Medulla oblongata (tissue), 1 donor: ENCODE measurements at regions not wholly inside any gene's neighbourhood (a gene's known extent, or its start where the extent isn't known, plus 50 kb on each side); places are given as distances from the start of the nearest gene placed in this dataset.
"Not testable (repeated sequence)": the region's sequence is repeated elsewhere in the genome, so short reads cannot be mapped to it uniquely, and the experiment has no call there.

Experiments
- DNase-seq: peaks from one replicate; pipeline ENCODE4 v3.0.0-alpha.2; 2015; ENCODE audit errors: extremely low spot score

GRCh38 chr5:51559339-51559738 is 176.1 kb downstream of the ISL1 start:
- no peak for DNase-seq

DNA sequence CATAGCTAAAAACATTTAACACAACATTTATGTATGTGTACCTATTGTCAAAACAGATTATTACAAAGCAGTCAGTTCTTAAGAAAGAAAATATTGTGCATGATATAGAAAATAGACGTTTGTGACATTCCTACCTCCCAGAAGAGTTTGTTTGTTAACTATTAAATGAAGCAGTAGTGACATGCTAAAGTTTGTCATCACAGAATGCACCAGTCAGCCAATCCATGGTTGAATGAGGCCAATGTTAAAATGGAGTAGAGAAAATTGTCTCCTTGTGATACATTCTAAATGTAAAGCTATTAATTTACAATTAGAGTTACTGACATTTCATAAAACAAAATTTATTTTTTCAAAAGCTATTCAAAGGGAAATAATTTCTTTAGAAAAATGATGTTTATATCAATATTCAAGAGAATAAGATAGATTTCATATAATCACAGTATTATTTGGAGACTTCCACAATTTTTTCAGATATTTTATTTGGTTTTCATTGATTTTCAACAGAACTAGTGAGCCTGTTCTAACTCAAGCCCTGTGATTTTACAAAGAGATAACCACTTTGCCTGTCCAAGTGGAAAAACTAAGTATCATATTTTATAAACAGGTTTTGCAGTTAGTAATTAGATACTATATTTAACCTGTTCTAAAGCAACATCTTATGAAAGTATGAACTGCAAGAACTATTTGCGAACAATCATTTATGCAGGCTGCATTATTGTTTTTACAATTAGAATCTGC is 176.8 kb downstream of the ISL1 start:
- DNase-seq, result no peak

GRCh38 chr5:51566953-51567352 is 183.7 kb downstream of the ISL1 start:
- no peak for DNase-seq

DNA sequence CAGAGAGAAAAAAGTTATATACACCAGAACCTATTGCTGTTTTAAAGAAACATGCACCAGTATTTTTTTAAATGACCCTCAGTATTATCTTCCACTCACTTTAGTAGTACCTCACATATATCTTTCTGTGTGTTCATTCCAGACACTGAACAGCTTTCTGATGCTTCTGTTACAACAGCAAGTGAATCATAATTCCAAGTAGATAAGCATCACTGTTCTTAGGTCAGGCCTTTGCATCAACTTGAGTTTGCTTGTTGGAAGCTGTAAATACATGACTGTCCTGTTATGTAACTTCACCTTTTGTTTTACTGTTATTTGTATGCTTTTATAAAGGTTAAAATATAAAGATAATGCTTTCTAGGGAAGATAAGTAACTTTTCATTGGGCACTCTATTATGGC is 184.4 kb downstream of the ISL1 start:
- no peak for DNase-seq

DNA sequence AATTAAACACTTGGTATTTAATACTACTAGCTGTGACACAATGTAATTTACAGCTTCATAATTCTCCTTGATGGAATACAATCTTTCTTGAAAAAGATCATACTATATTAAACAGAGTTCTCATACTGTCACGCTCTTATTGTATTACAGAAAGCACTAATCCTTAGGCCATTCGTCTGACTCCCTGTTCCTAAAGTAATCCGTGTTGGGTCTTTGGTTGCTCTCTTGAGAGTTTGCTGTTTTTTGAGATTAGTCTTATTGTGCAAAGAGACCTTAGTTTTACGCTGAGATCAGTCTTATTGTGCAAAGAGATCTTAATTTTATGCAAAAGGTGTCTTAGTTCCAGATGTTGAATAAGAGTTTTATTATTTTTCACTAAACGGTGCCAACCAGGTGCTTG is 190.6 kb downstream of the ISL1 start:
- DNase-seq, result no peak

GRCh38 chr5:51582871-51583394 is 199.7 kb downstream of the ISL1 start:
- no peak for DNase-seq

DNA sequence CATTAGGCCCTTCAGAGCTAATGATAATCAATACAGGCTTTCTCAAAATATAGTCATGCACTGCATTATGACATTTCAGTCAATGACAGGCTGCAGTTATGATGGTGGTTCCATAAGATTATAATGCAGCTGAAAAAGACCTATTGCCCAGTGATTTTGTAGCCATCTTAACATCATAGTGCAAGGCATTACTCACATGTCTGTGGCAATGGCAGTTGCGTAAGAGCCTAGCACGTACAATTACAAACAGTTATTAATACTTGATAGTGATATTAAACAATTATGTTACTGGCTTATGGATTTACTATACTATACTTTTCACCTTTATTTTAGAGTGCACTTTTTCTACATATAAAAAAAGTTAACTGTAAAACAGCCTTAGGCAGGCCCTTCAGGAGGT is 214.8 kb downstream of the ISL1 start:
- DNase-seq, result no peak

GRCh38 chr5:51599587-51599986 is 216.3 kb downstream of the ISL1 start:
- no peak for DNase-seq

GRCh38 chr5:51604324-51604723 is 221.1 kb downstream of the ISL1 start:
- DNase-seq, result no peak

DNA sequence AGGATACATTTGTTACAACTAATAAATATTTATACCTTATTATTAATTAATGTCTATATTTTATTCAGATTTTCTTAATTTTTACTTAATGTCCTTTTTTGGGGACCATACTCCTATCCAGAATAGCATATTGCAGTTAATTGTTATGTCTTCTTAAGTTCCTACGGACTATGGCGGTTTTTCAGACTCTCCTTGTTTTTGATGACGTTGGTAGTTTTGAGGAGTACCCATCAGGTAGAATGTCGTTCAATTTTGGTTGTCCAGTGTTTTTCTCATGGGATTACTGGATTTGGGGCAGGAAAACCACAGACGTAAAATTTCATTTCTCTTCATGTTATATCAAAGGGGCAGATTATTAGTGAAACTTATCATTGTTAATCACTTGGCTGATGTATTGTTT is 223.7 kb downstream of the ISL1 start:
- DNase-seq, result no peak

- no peak for DNase-seq
Observed at GRCh38 chr5:51618234-51618633, 235.0 kb downstream of the ISL1 start.

- DNase-seq, result no peak
Observed at GRCh38 chr5:51621156-51621555, 237.9 kb downstream of the ISL1 start.

DNA sequence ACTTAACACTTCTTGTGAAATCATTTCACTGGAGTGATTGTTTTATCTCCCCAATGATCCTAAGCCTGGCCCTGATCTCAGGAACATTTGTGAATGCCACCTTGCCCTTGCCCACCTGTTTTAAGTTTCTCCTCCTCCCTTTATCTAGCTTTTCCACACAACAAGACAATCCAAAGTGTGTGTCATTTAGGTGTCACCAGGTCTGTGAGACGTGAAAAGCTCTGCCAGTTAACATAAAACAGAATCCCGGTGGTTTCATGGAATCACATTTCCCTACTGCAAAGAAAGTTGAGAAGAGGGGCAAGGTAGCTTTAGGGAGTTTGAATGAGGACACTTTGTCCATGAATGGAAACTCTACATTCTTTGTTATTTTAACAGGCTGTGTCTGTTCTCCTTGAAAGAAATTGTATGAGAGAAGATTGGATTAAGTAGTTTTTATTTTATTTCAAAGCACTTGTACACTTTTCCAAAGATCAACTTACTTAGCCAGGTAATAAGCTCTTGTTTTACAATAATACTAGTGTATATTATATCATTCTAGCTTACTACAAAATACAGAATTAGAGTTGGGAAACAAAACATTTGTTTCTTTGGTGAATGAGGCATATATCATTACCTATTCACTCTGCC is 239.0 kb downstream of the ISL1 start:
- no peak for DNase-seq

- no peak for DNase-seq
Observed at GRCh38 chr5:51625224-51625968, 242.1 kb downstream of the ISL1 start.

DNA sequence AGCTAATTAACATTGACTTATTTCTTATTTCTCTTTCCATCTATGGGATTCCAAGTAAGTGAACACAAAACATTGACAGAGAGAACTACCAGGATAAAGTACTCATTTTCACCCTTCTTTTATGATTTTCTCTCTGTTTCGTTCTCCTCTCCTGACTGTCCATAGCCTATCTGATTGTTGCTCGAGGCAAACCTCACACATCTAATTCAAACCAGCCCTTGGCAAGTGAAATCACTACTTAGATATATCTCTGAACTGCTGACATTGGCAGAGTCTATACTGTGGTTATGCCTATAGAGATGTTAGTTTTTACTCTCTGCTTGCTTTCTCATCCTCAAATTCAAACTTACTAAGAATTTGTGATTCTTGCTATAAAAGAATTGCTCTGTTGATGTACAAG is 248.8 kb downstream of the ISL1 start:
- DNase-seq, result no peak

GRCh38 chr5:51632793-51633192 is 249.5 kb downstream of the ISL1 start:
- peak; percentile 39 for DNase-seq

DNA sequence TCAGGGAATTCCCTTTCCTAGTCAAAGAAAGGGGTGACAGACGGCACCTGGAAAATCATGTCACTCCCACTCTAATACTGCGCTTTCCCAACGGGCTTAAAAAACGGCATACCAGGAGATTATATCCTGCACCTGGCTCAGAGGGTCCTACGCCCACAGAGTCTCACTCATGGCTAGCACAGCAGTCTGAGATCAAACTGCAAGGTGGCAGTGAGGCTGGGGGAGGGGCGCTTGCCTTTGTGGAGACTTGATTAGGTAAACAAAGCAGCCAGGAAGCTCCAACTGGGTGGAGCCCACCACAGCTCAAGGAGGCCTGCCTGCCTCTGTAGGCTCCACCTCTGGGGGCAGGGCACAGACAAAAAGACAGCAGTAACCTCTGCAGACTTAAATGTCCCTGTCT is 253.7 kb downstream of the ISL1 start:
- DNase-seq, result not testable (repeated sequence)

DNA sequence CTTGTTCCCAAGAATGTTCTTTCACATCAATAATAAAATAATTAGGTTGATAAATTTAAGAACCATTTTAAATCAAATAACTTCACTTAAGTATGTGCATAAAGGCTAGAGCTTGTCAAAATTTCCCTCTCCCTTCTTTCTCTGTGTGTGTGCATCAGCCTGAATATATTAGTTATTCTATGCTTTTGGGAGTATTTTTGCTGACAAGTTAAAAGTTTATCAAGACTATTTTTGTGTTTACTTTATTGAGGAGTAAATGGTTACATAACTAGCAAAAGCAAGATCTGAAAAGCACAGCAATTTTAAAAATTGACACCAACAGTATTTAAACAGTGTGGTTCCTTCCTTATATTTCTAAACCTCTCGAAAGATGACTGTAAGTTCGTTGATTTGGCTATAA is 261.7 kb downstream of the ISL1 start:
- DNase-seq, result no peak

DNA sequence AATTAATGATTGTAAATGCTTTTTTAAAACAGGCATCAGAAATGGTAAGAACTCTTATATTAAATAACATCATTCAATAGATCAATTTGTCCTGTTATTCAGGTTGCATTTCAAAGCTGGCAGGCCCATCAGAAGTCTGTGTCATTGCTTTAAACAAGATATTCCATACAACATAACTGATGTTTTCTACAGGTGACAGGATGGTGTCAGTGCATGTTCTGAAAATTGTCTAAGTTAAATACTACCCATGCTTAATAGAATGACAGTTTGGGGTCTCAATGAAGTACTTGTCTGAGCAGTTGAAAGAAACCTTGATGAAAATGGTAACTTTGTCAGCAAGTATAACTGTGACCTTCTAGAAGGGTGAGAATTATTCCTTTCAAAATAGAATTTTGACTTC is 263.2 kb downstream of the ISL1 start:
- DNase-seq, result no peak

DNA sequence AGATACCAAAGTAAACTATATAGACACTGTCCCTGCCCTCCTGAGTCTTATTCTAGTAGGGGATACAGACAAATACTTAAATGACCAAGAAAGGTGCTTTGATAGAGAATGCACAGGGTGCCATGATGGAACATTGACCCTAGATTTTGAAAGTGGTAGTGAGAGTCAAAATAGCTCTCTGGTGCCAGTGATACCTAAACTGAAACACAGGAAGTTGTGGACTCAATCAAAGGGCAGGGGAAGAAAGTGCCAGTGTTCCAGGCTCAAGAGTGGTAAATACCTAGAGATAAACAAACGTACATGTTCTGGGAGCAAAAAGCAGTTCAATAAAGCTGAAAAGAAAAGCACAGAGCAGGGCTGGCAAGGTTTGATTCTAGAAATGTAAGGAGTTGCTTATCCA is 267.6 kb downstream of the ISL1 start:
- DNase-seq, result no peak

GRCh38 chr5:51651476-51651875 is 268.2 kb downstream of the ISL1 start:
- DNase-seq, result no peak

- no peak for DNase-seq
Observed at GRCh38 chr5:51651889-51652288, 268.6 kb downstream of the ISL1 start.

DNA sequence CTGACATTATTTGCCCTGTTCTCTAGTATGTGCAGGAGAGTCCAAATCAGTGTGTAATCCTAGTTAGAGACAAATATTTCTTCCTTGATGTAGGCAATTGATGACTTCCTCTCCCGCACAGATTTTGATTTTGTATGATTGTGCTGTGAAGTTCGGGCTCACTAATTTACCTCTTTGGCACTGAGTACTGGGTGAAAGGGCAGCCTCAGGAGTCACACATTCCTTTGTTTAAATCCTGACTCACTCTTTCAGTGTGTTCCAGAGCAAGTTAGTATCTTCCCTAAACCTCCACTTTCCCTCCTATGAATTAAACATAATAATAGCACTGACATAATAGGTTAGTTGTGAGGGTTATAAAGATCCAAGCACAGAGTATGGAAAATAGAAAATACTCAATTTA is 269.7 kb downstream of the ISL1 start:
- DNase-seq, result no peak
